Skin epidermis (tissue), 12 donors: ENCODE measurements at regions not wholly inside any gene's neighbourhood (a gene's known extent, or its start where the extent isn't known, plus 50 kb on each side); places are given as distances from the start of the nearest gene placed in this dataset.

Experiments used
- H3K27ac ChIP-seq, 21 experiments: fragments of 200-600 bp; sonication (generic) in 11 of 21; one replicate each; pipeline ENCODE4 v1.5.0; 2020; ENCODE audit warnings: mild to moderate bottlenecking in 3 of 21, inconsistent platforms in 2 of 21, moderate library complexity in 2 of 21
- H3K4me3 ChIP-seq, 7 experiments: fragments of 200-600 bp; sonication (generic) in 2 of 7; one replicate each; pipeline ENCODE4 v1.5.0; 2020; ENCODE audit warnings: inconsistent platforms in 2 of 7, mild to moderate bottlenecking in 2 of 7, moderate library complexity in 1 of 7

DNA sequence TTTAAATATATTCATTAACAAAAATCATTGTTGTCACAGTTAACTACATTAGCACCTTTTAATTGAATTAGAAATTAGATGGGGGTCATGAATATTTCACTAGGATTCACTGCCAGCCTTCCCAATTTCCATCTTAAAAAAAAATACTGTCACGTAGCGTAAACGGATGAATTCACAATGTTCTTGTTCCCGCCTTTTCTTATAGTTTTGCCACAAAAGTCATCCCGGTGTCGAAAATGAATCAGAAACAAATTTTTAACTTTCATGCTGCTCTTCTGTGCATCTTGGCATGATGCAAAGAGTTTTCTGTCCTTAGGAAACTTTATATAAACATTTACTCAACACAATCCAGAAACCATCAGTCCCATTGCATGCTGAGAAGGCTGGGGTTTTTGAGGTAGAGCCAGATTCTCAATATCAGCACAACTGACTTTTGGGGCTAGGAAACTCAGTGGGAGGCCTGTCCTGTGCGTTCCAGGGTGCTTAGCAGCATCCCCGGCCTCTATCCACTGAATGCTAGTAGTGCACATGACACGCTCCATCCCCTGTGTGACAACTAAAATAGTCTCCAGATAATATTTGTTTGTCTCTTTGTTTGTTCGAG, 252.9 kb upstream of the XYLT1 start:
- Histone ChIP-seq H3K4me3 (no peak overlapping the region), H3K27ac (no peak overlapping the region)

DNA sequence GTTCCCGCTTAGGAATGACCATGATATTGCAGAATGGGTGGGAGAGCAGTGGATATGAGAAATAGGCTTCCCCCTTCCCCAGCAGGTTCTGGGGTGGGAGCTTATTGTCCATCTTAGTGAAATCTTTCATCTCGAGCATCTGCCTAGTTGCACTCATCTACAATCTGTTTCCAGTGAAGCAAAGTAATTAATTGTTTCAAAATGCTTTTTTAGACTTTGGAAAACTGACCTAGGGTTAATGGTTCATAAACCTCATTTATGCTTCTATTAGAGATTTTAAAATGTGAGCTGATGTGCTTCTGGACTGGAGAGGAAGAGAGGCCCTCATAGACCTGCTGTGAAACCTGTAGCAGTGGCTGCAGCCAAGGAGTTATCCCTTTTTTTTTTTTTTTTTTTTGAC, 247.7 kb upstream of the XYLT1 start:
- Histone ChIP-seq H3K27ac (no peak overlapping the region), H3K4me3 (no peak overlapping the region)

DNA sequence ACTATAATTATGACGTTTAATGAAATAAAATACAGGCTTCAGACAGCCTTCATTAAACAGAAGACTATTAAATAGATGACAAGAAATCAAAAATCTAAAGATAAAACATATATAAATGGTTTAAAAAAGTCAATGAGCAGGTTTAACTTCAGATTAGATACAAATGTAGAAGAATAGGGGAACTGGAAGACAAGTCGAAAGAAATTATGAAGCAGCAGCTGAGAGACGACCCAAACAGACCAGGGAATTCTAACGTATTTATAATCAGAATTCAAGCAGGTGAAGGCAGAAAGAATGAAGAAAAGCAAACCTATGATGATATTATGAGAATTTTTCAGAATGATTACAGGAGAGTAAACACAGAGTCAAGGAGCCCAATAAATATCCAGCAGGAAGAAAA, 235.1 kb upstream of the XYLT1 start:
- H3K4me3 ChIP-seq: no peak overlapping the region
- H3K27ac ChIP-seq: no peak overlapping the region

DNA sequence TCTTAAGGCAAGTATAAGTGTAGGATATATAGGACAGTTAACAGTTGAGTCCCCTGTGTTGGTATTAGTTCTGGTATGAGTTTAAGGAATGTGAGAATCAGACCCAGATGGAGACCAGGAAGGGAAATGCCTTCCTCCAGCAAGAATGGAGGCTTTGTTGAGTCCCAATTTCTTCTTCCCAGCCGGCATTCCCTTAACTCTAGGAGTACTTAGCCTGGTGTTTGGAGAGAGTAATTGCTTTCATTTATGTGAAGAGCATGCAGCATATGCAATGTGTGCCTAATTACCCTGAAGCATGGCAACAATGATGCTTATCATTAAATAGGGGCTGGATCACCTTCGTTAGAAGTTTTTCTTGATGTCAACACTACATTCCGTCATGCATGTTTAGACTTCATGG, 225.9 kb upstream of the XYLT1 start:
- H3K4me3 ChIP-seq: no peak overlapping the region
- no peak overlapping the region for H3K27ac ChIP-seq

DNA sequence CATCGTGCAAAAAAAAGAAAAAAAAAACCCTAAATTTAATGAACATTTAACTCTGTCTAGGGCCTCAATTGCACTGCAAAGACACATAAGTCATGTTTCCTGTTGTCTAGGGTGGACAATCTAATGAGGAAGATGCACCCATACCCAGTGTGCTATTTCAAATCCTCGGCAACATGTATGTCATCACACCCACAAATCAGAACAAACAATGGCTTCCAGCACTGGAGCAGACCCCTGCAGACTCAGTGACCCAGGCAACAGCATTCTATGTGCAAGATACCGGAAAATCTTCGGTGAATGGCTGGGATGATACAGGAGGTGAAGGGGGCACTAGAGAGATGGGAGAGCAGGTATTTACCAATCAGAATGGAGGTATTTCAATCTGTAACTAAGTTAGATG, 221.7 kb upstream of the XYLT1 start:
- Histone ChIP-seq H3K4me3 (no peak overlapping the region), H3K27ac (no peak overlapping the region)

DNA sequence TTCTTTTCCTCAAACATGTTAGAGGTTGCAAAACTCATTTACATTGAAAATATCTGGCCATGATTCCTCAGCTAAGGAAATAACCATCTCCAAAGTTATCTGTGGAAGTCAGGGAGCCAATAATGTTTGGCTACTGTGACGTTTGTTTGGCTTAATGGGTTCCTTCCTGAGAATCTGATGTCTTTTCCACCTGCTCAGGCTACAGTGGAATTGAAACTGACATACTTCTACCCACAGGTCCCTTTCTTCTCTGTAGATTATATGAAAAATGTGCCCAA, 221.1 kb upstream of the XYLT1 start:
- Histone ChIP-seq H3K4me3 (no peak overlapping the region), H3K27ac (no peak overlapping the region)

DNA sequence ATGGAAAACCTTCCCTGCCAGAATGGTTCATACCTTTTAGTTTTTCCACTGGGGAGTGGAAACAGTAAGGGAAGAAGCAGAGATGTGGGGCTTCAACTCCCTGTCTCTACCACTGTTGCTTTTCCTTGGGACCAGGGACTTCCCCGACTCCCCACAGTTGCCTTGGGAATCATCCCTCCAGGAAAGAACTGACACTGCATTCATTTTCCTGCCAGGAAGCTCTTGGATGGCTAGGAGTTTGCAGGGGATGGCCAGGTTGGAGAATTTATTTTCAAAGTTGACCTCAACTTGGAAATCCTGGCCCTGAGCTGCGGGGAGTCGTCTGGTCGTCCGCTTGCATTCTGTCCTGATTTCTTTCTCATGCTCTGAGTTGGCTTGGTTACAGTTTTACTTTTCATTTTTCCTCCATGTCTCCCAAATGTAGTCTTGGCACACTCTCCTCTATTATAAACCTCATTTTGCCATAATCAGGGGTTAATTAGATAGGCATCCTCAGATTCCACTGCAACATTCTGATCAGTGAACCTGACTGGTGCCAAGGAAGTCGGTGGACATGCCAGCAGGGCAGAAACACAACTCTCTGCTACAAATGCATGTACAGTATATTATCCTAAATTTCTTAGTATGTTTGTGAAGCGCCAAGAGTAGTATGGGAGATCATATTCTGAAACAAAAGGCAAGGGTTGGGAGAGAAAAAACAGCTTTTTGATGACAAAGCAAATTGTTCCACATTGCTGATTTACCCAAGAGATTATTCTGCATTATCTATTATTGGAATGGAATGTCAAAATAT, 220.5 kb upstream of the XYLT1 start:
- H3K27ac ChIP-seq: no peak overlapping the region

DNA sequence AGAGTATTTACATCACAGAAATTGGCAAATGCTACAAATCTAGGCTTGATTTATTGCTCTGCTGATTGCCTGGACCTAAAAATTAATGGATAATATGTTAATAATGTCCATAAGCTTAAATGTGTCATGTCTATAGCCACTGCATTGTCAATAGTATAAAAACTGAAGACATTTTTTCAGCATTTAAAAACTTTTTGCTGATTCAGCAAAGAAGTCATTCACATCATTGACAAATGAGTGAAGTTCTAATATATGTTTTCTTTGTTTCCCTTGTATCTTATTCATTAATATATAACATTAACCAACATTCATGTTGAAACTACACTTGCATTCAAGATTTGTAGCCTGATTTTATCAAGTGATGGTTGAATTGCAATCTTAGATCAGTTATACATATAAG, 214.7 kb upstream of the XYLT1 start:
- Histone ChIP-seq H3K4me3 (no peak overlapping the region), H3K27ac (no peak overlapping the region)

More for the DNA sequence above, 220.5 kb upstream of the XYLT1 start:
- no peak overlapping the region for H3K4me3 ChIP-seq

DNA sequence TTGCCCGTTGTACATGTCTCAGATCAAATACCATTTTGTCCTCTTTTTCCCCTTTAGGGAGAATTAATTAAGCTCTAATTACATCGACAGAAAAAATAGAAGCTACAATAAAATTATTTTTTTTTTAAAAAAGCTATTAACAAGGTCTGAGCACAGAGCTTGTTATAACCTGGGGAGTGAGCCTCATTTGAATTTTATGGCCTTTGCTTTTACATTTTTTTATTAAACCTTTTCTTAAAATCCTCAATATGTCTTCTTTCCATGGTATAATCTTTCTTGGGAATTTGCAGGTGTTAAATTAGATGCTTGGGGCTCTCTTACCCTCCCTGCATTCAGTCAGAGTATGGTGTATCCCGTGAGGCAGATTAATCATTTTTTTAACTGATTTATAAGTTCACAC, 212.5 kb upstream of the XYLT1 start:
- Histone ChIP-seq H3K4me3 (no peak overlapping the region), H3K27ac (no peak overlapping the region)

DNA sequence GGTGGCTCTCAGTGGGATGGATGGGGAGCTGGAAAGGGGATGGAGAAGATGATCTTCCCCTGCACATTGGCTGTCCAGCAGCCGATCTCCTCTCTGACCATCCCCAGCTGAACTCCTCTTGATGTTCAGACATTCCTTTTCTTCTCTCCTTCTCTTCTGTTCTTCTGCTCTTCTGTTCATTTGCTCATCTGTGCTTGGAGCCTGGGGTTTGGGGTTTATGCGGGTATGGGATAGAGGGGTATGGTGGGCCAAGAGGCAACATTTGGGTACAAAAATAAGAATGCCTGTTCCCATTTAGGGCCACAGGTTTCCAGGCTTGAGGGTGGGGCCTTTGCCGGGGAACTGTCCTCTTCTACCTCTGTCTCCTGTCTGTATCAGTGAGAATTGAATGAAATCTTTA, 205.4 kb upstream of the XYLT1 start:
- H3K4me3 ChIP-seq: no peak overlapping the region
- no peak overlapping the region for H3K27ac ChIP-seq

DNA sequence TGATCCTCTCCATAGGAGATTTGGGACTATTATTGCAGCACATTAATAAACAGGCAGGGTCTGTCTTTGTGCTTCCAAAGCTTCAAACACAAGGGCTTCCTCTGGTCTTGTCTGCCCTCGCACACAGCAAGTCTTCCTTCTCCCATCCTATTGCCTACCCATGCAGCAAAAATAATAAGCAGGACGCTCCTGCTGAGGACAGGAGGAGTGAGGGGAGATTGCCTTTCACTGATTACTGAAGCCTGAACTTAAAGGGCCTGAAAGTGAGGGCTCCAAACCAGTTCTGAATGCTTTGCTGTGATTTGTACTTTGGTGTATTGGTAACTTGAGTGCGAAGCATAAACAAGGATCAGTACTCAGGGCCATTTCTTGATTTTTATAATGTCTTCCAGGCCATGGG, 197.6 kb upstream of the XYLT1 start:
- Histone ChIP-seq H3K27ac (no peak overlapping the region), H3K4me3 (no peak overlapping the region)

DNA sequence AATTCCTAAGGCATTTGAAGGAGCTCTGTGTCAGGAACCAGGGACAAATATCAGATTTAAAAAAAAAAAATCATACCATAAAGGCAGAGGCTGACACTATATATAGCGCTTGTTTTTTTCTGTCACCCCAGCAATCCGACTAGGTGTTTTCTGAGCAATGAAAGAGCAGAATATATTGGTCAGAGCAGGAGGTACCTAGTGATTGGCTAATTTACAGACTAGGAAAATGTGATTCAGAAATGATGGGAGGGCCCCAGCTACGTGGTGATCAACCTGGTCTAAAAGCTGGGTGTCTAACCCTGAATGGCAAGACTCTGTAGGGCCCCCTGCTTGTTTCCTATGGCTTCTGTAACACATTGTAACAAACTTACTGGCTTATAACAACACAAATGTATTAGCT, 195.5 kb upstream of the XYLT1 start:
- H3K4me3 ChIP-seq: no peak overlapping the region
- no peak overlapping the region for H3K27ac ChIP-seq

DNA sequence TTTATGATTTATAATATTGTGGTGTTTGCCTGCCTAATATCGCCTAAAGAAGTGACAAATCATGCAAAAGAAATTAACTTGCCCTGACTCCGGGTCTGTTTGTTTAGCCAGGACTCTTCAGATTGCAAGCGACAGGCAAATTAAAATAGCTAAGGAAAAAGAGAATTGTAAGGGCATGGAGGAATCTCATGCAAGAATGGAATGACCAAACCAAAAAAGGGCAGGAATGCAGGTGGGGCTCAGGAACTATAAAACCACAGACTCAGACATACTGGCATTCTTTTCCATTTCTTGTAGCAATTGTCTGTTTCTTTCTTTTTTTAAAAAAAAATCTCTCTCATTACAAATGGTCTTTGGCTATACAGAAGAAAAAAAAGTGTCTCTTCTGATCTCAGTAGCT, 188.1 kb upstream of the XYLT1 start:
- no peak overlapping the region for H3K4me3 ChIP-seq
- H3K27ac ChIP-seq: no peak overlapping the region

DNA sequence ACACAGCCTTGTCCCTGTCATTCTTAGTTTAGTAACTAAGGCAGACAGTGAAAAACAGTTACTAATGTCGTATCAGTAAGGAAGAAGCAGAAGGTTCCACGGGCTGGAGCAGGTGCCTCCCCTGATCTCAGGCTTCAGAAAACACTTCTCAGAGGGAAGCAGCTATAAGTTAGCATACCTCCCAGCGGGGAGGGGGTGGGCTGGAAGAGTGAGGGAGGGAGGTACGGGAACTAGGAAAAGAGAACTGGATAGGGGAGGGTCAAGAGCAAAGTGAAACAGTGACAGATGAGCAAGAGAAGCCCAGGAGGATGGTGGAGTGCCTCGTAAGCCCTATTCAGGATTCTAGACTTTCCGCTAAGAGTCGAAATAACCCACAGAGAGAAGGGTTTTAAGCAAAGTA, 186.3 kb upstream of the XYLT1 start:
- H3K4me3 ChIP-seq: no peak overlapping the region
- H3K27ac ChIP-seq: no peak overlapping the region

DNA sequence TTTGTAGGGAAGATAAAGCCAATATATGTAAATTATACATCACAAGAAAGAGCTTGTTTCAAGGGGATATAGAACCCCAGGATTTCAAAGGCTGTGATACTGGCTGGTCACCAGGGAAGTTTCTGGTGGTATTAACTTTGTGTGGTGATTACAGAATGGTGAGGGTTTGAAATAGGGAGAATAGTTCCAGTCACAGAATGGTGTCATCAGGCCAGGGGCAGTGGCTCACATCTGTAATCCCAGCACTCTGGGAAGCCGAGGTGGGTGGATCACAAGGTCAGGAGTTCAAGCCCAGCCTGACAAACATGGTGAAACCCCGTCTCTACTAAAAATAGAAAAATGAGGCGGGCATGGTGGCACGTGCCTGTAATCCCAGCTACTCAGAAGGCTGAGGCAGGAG, 183.8 kb upstream of the XYLT1 start:
- Histone ChIP-seq H3K27ac (no peak overlapping the region), H3K4me3 (no peak overlapping the region)

DNA sequence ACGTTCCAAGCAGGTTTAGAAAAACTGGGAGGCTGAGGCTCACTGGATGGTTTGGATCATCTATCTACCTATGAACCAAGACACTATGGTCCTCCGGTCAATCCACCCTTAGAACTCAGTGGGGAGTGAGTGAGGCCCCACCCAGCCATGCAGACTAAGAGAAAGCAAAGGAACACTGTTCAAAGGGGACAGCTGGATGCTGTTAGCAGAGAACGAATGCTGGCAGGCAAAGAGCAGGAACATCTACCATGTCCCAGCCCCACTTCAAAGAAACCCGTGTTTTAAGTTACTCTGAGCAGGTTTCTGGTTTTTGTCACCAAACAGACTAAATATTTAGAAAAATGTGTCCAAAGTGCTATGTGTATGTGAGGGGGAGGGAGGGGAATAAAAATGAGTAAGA, 183.4 kb upstream of the XYLT1 start:
- H3K4me3 ChIP-seq: no peak overlapping the region
- no peak overlapping the region for H3K27ac ChIP-seq

DNA sequence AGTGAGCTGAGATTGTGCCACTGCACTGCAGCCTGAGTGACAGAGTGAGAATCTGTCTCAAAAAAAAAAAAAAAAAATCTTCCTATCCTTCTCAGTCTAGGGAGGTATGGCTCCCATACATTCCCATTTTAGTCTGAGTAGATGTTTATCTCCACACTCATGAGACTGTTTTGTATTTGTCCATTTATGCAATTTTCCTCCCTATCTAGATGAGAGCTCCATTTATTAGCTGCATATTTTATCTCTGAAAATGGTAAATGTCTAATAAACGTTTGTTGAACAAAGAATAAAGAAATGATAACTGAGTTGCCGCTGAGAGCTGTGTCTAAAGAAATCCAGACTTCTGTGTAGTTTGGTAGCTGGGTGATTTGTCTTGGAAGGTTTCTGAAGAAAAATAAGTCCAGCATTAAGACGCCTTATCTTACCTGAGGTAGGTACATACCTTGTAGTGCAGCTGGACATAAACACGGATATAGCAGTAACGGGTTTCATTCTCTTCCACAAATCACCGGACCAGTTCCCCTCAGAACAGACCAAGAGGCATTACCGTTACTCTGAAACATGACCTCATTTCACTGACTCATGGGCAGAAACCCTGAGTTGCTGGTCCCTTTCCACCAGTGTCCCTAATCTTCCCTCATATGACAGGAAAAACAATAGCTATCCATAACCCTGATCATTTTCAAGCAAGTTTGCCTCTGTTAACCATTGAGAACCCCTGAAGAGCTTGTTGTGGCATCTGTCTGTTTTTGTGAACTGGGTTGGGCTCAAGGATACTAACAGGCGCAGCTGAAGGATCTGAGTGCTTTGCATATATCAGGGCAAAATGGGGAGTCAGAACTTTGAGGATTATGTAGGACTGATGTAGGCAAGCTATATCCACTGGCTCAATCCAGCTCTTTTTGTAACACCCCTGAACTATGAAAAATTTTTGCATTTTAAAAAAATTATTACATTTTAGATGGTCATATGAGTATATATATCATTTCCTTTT, 177.4 kb upstream of the XYLT1 start:
- Histone ChIP-seq H3K27ac (no peak overlapping the region), H3K4me3 (no peak overlapping the region)

DNA sequence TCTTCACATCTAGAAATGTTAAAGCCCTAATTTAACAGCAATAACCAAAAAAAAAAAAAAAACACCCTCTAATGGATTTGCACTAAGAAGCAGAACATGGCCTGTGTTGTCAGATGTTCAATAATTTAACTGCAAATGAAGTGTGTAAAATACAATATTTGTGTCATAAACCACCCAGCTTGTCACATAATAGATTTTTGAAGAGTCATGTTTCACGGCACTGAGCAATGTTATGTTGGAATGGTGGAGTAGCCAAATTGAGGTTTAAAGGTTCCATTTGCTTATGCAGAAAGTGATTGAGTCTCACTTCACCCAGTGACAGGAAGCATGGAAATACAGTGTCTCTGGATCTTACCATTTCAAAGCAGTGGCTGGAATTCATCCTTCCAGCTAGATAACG, 173.2 kb upstream of the XYLT1 start:
- Histone ChIP-seq H3K4me3 (no peak overlapping the region), H3K27ac (no peak overlapping the region)

DNA sequence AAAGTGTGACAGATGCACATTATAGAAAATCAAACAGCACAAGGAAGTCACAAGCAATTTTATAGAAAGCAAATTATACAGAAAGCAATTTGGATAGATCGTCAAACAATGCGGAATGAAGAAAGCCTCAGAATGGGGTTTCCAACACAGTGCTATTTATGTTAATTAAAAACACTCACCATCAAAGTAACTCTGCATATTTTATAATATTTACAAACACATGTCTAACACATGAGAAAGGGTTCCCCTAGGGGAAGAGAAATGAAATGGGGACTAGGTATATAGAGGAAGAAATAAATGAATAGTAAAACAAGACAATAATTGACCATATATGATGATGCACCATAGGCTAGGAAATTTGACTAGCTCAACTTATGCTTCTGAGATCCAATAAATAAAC, 171.2 kb upstream of the XYLT1 start:
- no peak overlapping the region for H3K27ac ChIP-seq
- no peak overlapping the region for H3K4me3 ChIP-seq

DNA sequence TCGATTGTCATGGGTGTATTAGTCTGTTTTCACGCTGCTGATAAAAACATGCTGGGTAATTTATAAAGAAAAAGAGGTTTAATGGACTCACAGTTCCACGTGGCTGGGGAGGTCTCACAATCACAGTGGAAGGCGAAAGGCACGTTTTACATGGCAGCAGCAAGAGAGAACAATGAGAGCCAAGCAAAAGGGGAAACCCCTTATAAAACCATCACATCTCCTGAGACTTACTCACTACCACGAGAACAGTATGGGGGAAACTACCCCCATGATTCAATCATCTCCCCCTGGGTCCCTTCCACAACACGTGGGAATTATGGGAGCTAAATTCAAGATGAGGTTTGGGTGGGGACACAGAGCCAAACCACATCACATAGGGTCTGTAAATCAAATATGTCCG, 167.4 kb upstream of the XYLT1 start:
- H3K27ac ChIP-seq: no peak overlapping the region
- H3K4me3 ChIP-seq: no peak overlapping the region

DNA sequence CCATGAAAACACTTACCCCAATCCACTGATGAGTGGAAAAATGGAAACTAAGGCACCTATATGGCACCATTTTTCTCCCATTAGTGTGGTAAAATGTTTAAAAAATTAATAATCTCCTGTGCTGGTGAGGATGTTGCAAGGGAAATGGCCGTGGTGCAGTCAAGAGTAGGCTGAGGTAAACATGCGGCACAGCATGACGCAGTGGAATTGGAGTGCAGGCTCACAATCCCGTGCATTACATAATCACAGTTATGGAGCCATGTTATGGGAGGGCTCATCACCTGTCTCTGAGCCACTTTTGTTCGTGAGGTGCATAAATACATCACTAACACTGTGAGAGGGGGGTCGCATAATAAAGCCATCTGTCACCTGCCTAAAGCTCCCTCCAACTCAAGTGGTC, 164.4 kb upstream of the XYLT1 start:
- H3K4me3 ChIP-seq: no peak overlapping the region
- H3K27ac ChIP-seq: no peak overlapping the region
